ENCODE measurements at regions not wholly inside any gene's neighbourhood (a gene's known extent, or its start where the extent isn't known, plus 50 kb on each side); places are given as distances from the start of the nearest gene placed in this dataset.

DNA sequence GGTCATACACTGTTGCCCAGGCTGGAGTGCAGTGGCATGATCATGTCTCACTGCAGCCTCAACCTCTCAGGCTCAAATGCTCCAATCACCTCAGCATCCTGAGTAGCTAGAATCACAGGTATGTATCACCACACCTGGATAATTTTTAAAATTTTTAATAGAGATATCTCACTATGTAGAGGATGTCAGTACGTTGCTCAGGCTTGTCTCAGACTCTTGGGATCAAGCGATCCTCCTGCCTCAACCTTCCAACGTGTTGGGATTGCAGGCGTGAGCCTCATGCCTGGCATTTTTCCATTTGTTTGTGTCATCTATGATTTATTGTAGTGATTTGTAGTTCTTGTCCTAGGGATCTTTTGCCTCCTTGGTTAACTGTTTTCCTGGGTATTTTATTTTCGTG lies 985.2 kb upstream of the B3GALT2 start:
- TF ChIP-seq, protein P1, sequence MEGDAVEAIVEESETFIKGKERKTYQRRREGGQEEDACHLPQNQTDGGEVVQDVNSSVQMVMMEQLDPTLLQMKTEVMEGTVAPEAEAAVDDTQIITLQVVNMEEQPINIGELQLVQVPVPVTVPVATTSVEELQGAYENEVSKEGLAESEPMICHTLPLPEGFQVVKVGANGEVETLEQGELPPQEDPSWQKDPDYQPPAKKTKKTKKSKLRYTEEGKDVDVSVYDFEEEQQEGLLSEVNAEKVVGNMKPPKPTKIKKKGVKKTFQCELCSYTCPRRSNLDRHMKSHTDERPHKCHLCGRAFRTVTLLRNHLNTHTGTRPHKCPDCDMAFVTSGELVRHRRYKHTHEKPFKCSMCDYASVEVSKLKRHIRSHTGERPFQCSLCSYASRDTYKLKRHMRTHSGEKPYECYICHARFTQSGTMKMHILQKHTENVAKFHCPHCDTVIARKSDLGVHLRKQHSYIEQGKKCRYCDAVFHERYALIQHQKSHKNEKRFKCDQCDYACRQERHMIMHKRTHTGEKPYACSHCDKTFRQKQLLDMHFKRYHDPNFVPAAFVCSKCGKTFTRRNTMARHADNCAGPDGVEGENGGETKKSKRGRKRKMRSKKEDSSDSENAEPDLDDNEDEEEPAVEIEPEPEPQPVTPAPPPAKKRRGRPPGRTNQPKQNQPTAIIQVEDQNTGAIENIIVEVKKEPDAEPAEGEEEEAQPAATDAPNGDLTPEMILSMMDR (IDR thresholded peaks at IDR 0.05; ENCODE audit: borderline replicate concordance, extremely low read depth, low read length, poor library complexity, severe bottlenecking): no peak
- no peak for TF ChIP-seq EZH2 (IDR thresholded peaks at IDR 0.05; ENCODE audit: borderline replicate concordance, low read depth, low read length, severe bottlenecking)
